H9 (cell line): ENCODE measurements at regions not wholly inside any gene's neighbourhood (a gene's known extent, or its start where the extent isn't known, plus 50 kb on each side); places are given as distances from the start of the nearest gene placed in this dataset.

Source experiments
- DNase-seq: peaks from one replicate; pipeline ENCODE4 v3.0.0-alpha.2; 2017
- H2AFZ ChIP-seq: one replicate; pipeline ENCODE4 v1.6.1; 2013; ENCODE audit warnings: mild to moderate bottlenecking, low read length, control low read depth, moderate library complexity
- H2AK5ac ChIP-seq: 2 replicates; pipeline ENCODE4 v1.6.1; 2013; ENCODE audit warnings: low read length, control low read depth, mixed read lengths; ENCODE audit not compliant: insufficient read length
- H2BK120ac ChIP-seq: one replicate; pipeline ENCODE4 v1.6.1; 2013; ENCODE audit warnings: low read depth, mild to moderate bottlenecking, low read length, control low read depth, inconsistent platforms; ENCODE audit not compliant: poor library complexity, severe bottlenecking
- H2BK12ac ChIP-seq: 2 replicates; pipeline ENCODE4 v1.6.1; 2013; ENCODE audit warnings: low read length, control low read depth, mixed read lengths, low read depth; ENCODE audit not compliant: insufficient read length
- H2BK15ac ChIP-seq: 2 replicates; pipeline ENCODE4 v1.6.1; 2013; ENCODE audit warnings: low read depth, low read length, control low read depth
- H2BK20ac ChIP-seq: one replicate; pipeline ENCODE4 v1.6.1; 2013; ENCODE audit warnings: low read depth, mild to moderate bottlenecking, low read length, control low read depth, inconsistent platforms; ENCODE audit not compliant: poor library complexity, severe bottlenecking
- H2BK5ac ChIP-seq: 2 replicates; pipeline ENCODE4 v1.6.1; 2013; ENCODE audit warnings: low read length, control low read depth, mixed read lengths; ENCODE audit not compliant: insufficient read length
- H3K14ac ChIP-seq: 2 replicates; pipeline ENCODE4 v1.6.1; 2013; ENCODE audit warnings: low read length, control low read depth; ENCODE audit not compliant: insufficient read depth
- H3K18ac ChIP-seq: 2 replicates; pipeline ENCODE4 v1.6.1; 2013; ENCODE audit warnings: low read depth, mild to moderate bottlenecking, mixed read lengths, low read length, control low read depth; ENCODE audit not compliant: insufficient read length
- H3K23ac ChIP-seq: 2 replicates; pipeline ENCODE4 v1.6.1; 2013; ENCODE audit warnings: low read length, control low read depth, mixed read lengths, low read depth; ENCODE audit not compliant: insufficient read length
- H3K23me2 ChIP-seq: 2 replicates; pipeline ENCODE4 v1.6.1; 2013; ENCODE audit warnings: low read depth, mild to moderate bottlenecking, mixed read lengths, low read length, control low read depth; ENCODE audit not compliant: insufficient read length, poor library complexity, severe bottlenecking
- H3K27ac ChIP-seq: 2 replicates; pipeline ENCODE4 v1.5.1; 2013; ENCODE audit warnings: low read length, control low read depth, mixed read lengths, low read depth; ENCODE audit not compliant: insufficient read length
- H3K27me3 ChIP-seq: 2 replicates; pipeline ENCODE4 v1.6.1; 2013; ENCODE audit warnings: low read length, control low read depth, inconsistent platforms; ENCODE audit not compliant: insufficient read depth
- H3K4ac ChIP-seq: 2 replicates; pipeline ENCODE4 v1.6.1; 2013; ENCODE audit warnings: low read depth, mild to moderate bottlenecking, control low read depth, inconsistent platforms, low read length, moderate library complexity
- H3K4me1 ChIP-seq: 2 replicates; pipeline ENCODE4 v1.6.1; 2013; ENCODE audit warnings: low read length, control low read depth, inconsistent platforms; ENCODE audit not compliant: insufficient read depth
- H3K4me2 ChIP-seq: 2 replicates; pipeline ENCODE4 v1.6.1; 2013; ENCODE audit warnings: low read length, control low read depth, mixed read lengths; ENCODE audit not compliant: insufficient read length, insufficient read depth
- H3K56ac ChIP-seq: 2 replicates; pipeline ENCODE4 v1.6.1; 2013; ENCODE audit warnings: low read depth, mild to moderate bottlenecking, mixed read lengths, low read length, control low read depth; ENCODE audit not compliant: insufficient read length
- H3K79me1 ChIP-seq: 2 replicates; pipeline ENCODE4 v1.6.1; 2013; ENCODE audit warnings: low read depth, mild to moderate bottlenecking, moderate library complexity, low read length, control low read depth, inconsistent platforms; ENCODE audit not compliant: insufficient read depth, poor library complexity, severe bottlenecking
- H3K79me2 ChIP-seq: 2 replicates; pipeline ENCODE4 v1.6.1; 2013; ENCODE audit warnings: low read length, control low read depth, inconsistent platforms; ENCODE audit not compliant: insufficient read depth
- H3K9ac ChIP-seq: 2 replicates; pipeline ENCODE4 v1.6.1; 2013; ENCODE audit warnings: low read length, control low read depth, mixed read lengths; ENCODE audit not compliant: insufficient read length; ENCODE audit errors: extremely low read depth
- H3K9me3 ChIP-seq: one replicate; pipeline ENCODE4 v1.6.1; 2013; ENCODE audit warnings: low read depth, low read length, inconsistent platforms; ENCODE audit not compliant: control insufficient read depth
- H3T11ph ChIP-seq: one replicate; pipeline ENCODE4 v1.6.1; 2013; ENCODE audit warnings: mild to moderate bottlenecking, low read length, control low read depth, inconsistent platforms
- H4K20me1 ChIP-seq: one replicate; pipeline ENCODE4 v1.6.1; 2013; ENCODE audit not compliant: control insufficient read depth, insufficient read length, insufficient read depth
- H4K5ac ChIP-seq: 2 replicates; pipeline ENCODE4 v1.6.1; 2013; ENCODE audit warnings: low read depth, mild to moderate bottlenecking, mixed read lengths, low read length, control low read depth; ENCODE audit not compliant: insufficient read length
- H4K8ac ChIP-seq: replicated peaks from 2 replicates; pipeline ENCODE4 v1.6.1; 2013; ENCODE audit warnings: low read length, control low read depth, mixed read lengths, low read depth; ENCODE audit not compliant: insufficient read length
- H4K91ac ChIP-seq: 2 replicates; pipeline ENCODE4 v1.6.1; 2013; ENCODE audit warnings: low read depth, mild to moderate bottlenecking, moderate library complexity, mixed read lengths, low read length, control low read depth; ENCODE audit not compliant: insufficient read length
- H3K27ac Mint-ChIP-seq, 3 experiments: 2 replicates in 2 of 3; 3 replicates in 1 of 3; pipeline ENCODE4 v1.8.0; 2020 to 2021; ENCODE audit warnings: mixed read lengths in 3 of 3, mild to moderate bottlenecking in 1 of 3, moderate library complexity in 1 of 3
- H3K27me3 Mint-ChIP-seq: 2 replicates; pipeline ENCODE4 v1.8.0; 2021; ENCODE audit warnings: low read depth, mild to moderate bottlenecking, moderate library complexity, mixed read lengths
- H3K36me3 Mint-ChIP-seq, 3 experiments: 2 replicates in 2 of 3; 3 replicates in 1 of 3; pipeline ENCODE4 v1.8.0; 2020 to 2021; ENCODE audit warnings: low read depth in 3 of 3, mixed read lengths in 3 of 3; ENCODE audit not compliant: insufficient read depth in 1 of 3
- H3K4me1 Mint-ChIP-seq, 2 experiments: 2 replicates each; pipeline ENCODE4 v1.8.0; 2020; ENCODE audit warnings: mixed read lengths in 2 of 2
- H3K4me3 Mint-ChIP-seq, 2 experiments: 2 replicates in 1 of 2; 3 replicates in 1 of 2; pipeline ENCODE4 v1.8.0; 2020 to 2021; ENCODE audit warnings: mild to moderate bottlenecking in 2 of 2, mixed read lengths in 2 of 2, moderate library complexity in 1 of 2
- H3K9me3 Mint-ChIP-seq, 2 experiments: 2 replicates in 1 of 2; 3 replicates in 1 of 2; pipeline ENCODE4 v1.8.0; 2020; ENCODE audit warnings: mild to moderate bottlenecking in 2 of 2, mixed read lengths in 2 of 2, moderate library complexity in 1 of 2
- whole genome bisulfite sequencing: extraction: QIAGEN DNeasy Blood & Tissue Kit; methylation state at CpG from one replicate; pipeline ENCODE4 v1.1.7; 2013; ENCODE audit warnings: missing lambda C conversion rate, low lambda C conversion rate, mixed read lengths; ENCODE audit not compliant: insufficient read length; ENCODE audit errors: extremely low coverage; 5-methylcytosine and 5-hydroxymethylcytosine counted together
- TF ChIP-seq, protein P1 (sequence below): fragments of 200-600 bp; sonication (generic); conservative IDR thresholded peaks from 3 replicates; pipeline ENCODE4 v1.8.0; 2021; ENCODE audit warnings: antibody characterized with exemption, mild to moderate bottlenecking

DNA sequence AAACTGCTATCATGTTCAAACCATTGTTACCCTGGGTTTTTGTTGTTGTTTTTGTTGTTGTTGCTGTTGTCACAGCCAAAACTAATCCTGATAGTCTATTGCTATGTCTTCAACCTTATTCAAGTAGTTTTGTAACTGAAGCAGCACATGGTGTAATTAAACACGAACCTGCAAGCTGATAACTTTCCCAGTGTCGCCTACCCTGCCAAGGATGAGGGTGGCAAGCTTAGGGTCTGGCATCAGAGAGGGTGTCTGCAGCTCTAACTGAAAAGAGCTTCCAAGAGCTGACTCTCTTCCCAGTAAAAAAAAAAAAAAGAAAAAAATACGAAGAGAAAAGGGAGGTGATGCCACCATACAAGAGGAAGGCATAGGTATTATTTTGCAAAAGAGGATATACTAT lies 86.3 kb upstream of the BCL2L14 start:
- H3K23ac ChIP-seq = no peak overlapping the region
- no peaks in the 10 kb centered on the region for H3K36me3 Mint-ChIP-seq
- no peak overlapping the region for H3K4me2 ChIP-seq
- no peak overlapping the region for H4K5ac ChIP-seq
- H3K4me1 ChIP-seq = no peaks in the 10 kb centered on the region
- no peak overlapping the region for H3T11ph ChIP-seq
- no peaks in the 10 kb centered on the region for H3K9me3 ChIP-seq
- no peak overlapping the region for H2BK120ac ChIP-seq
- H2AK5ac ChIP-seq = no peak overlapping the region
- no peak overlapping the region for H2AFZ ChIP-seq
- no peak overlapping the region for H3K4me3 Mint-ChIP-seq
- no peak overlapping the region for H3K9ac ChIP-seq
- TF ChIP-seq, protein P1, sequence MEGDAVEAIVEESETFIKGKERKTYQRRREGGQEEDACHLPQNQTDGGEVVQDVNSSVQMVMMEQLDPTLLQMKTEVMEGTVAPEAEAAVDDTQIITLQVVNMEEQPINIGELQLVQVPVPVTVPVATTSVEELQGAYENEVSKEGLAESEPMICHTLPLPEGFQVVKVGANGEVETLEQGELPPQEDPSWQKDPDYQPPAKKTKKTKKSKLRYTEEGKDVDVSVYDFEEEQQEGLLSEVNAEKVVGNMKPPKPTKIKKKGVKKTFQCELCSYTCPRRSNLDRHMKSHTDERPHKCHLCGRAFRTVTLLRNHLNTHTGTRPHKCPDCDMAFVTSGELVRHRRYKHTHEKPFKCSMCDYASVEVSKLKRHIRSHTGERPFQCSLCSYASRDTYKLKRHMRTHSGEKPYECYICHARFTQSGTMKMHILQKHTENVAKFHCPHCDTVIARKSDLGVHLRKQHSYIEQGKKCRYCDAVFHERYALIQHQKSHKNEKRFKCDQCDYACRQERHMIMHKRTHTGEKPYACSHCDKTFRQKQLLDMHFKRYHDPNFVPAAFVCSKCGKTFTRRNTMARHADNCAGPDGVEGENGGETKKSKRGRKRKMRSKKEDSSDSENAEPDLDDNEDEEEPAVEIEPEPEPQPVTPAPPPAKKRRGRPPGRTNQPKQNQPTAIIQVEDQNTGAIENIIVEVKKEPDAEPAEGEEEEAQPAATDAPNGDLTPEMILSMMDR = no peak
- no peak overlapping the region for H4K91ac ChIP-seq
- H3K79me2 ChIP-seq = no peaks in the 10 kb centered on the region
- H3K4me1 Mint-ChIP-seq = no peaks in the 10 kb centered on the region
- no peak overlapping the region for H3K14ac ChIP-seq
- H3K27me3 Mint-ChIP-seq = no peaks in the 10 kb centered on the region
- no peak overlapping the region for H3K27ac ChIP-seq
- WGBS = no CpG with 5 or more reads among the region's 3 CpGs
- H3K9me3 Mint-ChIP-seq = no peaks in the 10 kb centered on the region
- H4K8ac ChIP-seq = no peak overlapping the region
- H3K56ac ChIP-seq = no peak overlapping the region
- H3K23me2 ChIP-seq = no peaks in the 10 kb centered on the region
- H3K4ac ChIP-seq = no peak overlapping the region
- no peak overlapping the region for H2BK5ac ChIP-seq
- no peaks in the 10 kb centered on the region for H3K27me3 ChIP-seq
- no peaks in the 10 kb centered on the region for H3K79me1 ChIP-seq
- H3K18ac ChIP-seq = no peak overlapping the region
- no peak overlapping the region for H2BK12ac ChIP-seq
- H2BK20ac ChIP-seq = no peak overlapping the region
- no peak for DNase-seq
- no peaks in the 10 kb centered on the region for H4K20me1 ChIP-seq
- H2BK15ac ChIP-seq = no peak overlapping the region
- no peak overlapping the region for H3K27ac Mint-ChIP-seq
